Type B pancreatic cell (in vitro differentiated cells): ENCODE measurements at regions not wholly inside any gene's neighbourhood (a gene's known extent, or its start where the extent isn't known, plus 50 kb on each side); places are given as distances from the start of the nearest gene placed in this dataset.
A peak's percentile ranks its signal among the peaks of the same experiment; 100 is the strongest.

Source experiments
- DNase-seq: peaks from one replicate; pipeline ENCODE4 v3.0.0; 2021; ENCODE audit warnings: mixed read lengths; ENCODE audit not compliant: unreplicated experiment; ENCODE audit errors: extremely low spot score
- H3K27ac Mint-ChIP-seq: 2 replicates; pipeline ENCODE4 v1.8.0; 2021; ENCODE audit warnings: mild to moderate bottlenecking, mixed read lengths
- H3K27me3 Mint-ChIP-seq: 2 replicates; pipeline ENCODE4 v1.8.0; 2021; ENCODE audit warnings: mixed read lengths
- H3K36me3 Mint-ChIP-seq: 2 replicates; pipeline ENCODE4 v1.8.0; 2021; ENCODE audit warnings: mixed read lengths
- H3K4me1 Mint-ChIP-seq: one replicate; pipeline ENCODE4 v1.8.0; 2021; ENCODE audit warnings: mixed read lengths; ENCODE audit not compliant: unreplicated experiment
- H3K4me3 Mint-ChIP-seq: 2 replicates; pipeline ENCODE4 v1.8.0; 2021; ENCODE audit warnings: mild to moderate bottlenecking, mixed read lengths
- H3K9me3 Mint-ChIP-seq: 2 replicates; pipeline ENCODE4 v1.8.0; 2021; ENCODE audit warnings: mixed read lengths
- CTCF ChIP-seq: fragments of 200-600 bp; sonication (generic); conservative IDR thresholded peaks from 2 replicates; pipeline ENCODE4 v1.5.0; 2021; ENCODE audit warnings: antibody characterized with exemption, mild to moderate bottlenecking

GRCh38 chr12:34397591-34398365 lies 375.5 kb downstream of the ALG10 start:
- Mint-ChIP-seq H3K9me3 (no peaks in the 10 kb centered on the region), H3K36me3 (no peaks in the 10 kb centered on the region), H3K4me1 (no peaks in the 10 kb centered on the region), H3K27ac (no peak overlapping the region), H3K4me3 (no peak overlapping the region), H3K27me3 (no peaks in the 10 kb centered on the region)
- peak; percentile 51 for DNase-seq
- no peak for TF ChIP-seq CTCF

- no peak for DNase-seq
- H3K4me3 Mint-ChIP-seq = no peak overlapping the region
- H3K27ac Mint-ChIP-seq = no peak overlapping the region
- H3K27me3 Mint-ChIP-seq = no peaks in the 10 kb centered on the region
- no peaks in the 10 kb centered on the region for H3K36me3 Mint-ChIP-seq
- no peaks in the 10 kb centered on the region for H3K4me1 Mint-ChIP-seq
- no peaks in the 10 kb centered on the region for H3K9me3 Mint-ChIP-seq
- no peak for TF ChIP-seq CTCF
Measured at GRCh38 chr12:34398366-34398705, 376.0 kb downstream of the ALG10 start.

GRCh38 chr12:34398706-34399630 lies 376.7 kb downstream of the ALG10 start:
- no peaks in the 10 kb centered on the region for H3K9me3 Mint-ChIP-seq
- peak; percentile 55 for DNase-seq
- no peaks in the 10 kb centered on the region for H3K4me1 Mint-ChIP-seq
- no peaks in the 10 kb centered on the region for H3K36me3 Mint-ChIP-seq
- TF ChIP-seq CTCF = no peak
- no peak overlapping the region for H3K27ac Mint-ChIP-seq
- H3K4me3 Mint-ChIP-seq = no peak overlapping the region
- H3K27me3 Mint-ChIP-seq = no peaks in the 10 kb centered on the region

GRCh38 chr12:34399631-34400410 lies 377.5 kb downstream of the ALG10 start:
- H3K27ac Mint-ChIP-seq = no peak overlapping the region
- H3K9me3 Mint-ChIP-seq = no peaks in the 10 kb centered on the region
- no peaks in the 10 kb centered on the region for H3K36me3 Mint-ChIP-seq
- H3K27me3 Mint-ChIP-seq = no peaks in the 10 kb centered on the region
- no peak overlapping the region for H3K4me3 Mint-ChIP-seq
- peak; percentile 53 for DNase-seq
- H3K4me1 Mint-ChIP-seq = no peaks in the 10 kb centered on the region
- no peak for TF ChIP-seq CTCF

GRCh38 chr12:34400411-34400881 lies 378.1 kb downstream of the ALG10 start:
- peak; percentile 37 for DNase-seq
- Mint-ChIP-seq H3K4me3 (no peak overlapping the region), H3K4me1 (no peaks in the 10 kb centered on the region), H3K36me3 (no peaks in the 10 kb centered on the region), H3K9me3 (no peaks in the 10 kb centered on the region), H3K27me3 (no peaks in the 10 kb centered on the region), H3K27ac (no peak overlapping the region)
- no peak for TF ChIP-seq CTCF
